ENCODE measurements at regions not wholly inside any gene's neighbourhood (a gene's known extent, or its start where the extent isn't known, plus 50 kb on each side); places are given as distances from the start of the nearest gene placed in this dataset.

DNA sequence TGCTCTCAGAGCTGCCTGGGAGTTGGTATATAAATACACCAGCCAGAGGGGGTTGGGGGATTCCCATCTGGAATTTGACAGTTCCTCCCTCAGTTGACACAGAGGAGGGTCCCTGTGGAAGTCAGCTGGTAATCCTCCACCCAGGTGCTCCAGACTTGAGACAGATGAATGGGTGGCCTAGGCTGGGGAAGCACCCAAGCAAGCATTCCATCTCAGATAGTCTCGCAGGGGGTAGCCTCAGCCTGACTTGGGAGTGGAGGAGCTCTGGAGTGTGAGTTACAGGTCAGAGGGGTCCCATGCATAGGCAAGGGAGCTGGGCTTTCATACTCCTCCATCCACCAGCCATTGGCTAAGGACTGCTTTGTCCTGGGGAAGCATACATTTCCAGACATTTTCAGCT lies 229.3 kb upstream of the BCOR start:
- RAD21 ChIA-PET (ENCODE audit: unreplicated experiment), result no interaction called here
- DNase-seq (ENCODE audit: low read depth, low spot score), result no peak
- in situ Hi-C loops (cut with MboI), result no loop called here
- H3K27me3 ChIP-seq (replicated peaks in 1 of 2; ENCODE audit: control insufficient read depth in 2 of 2, insufficient read depth in 2 of 2, low read length in 1 of 2), result no peaks in the 10 kb centered on the region
- no peaks in the 10 kb centered on the region for H3K4me1 ChIP-seq (ENCODE audit: control insufficient read depth, insufficient read depth, low read length)
- no peak overlapping the region for H3K9ac ChIP-seq (ENCODE audit: control insufficient read depth, insufficient read depth, low read length)
- no peaks in the 10 kb centered on the region for H3K36me3 ChIP-seq (ENCODE audit: control insufficient read depth in 2 of 2, insufficient read depth in 2 of 2, low read length in 1 of 2)
- no peak overlapping the region for H3K4me3 ChIP-seq
- no peaks in the 10 kb centered on the region for H3K79me2 ChIP-seq (ENCODE audit: control insufficient read depth, insufficient read depth, low read length)
- no peak for TF ChIP-seq EZH2 (IDR thresholded peaks at IDR 0.05; ENCODE audit: borderline replicate concordance, control insufficient read depth, low read depth, low read length)
- TF ChIP-seq MEF2B (IDR thresholded peaks at IDR 0.05; ENCODE audit: partially characterized antibody, poor library complexity, severe bottlenecking), result no peak
- TF ChIP-seq NFIC (IDR thresholded peaks at IDR 0.05; ENCODE audit: low read depth, low read length), result no peak
- no peak for TF ChIP-seq MTA2 (IDR thresholded peaks at IDR 0.05; ENCODE audit: low read depth)
- TF ChIP-seq IKZF1 (conservative IDR thresholded peaks at IDR 0.05), result no peak
- no peak for TF ChIP-seq GATAD2B (conservative IDR thresholded peaks at IDR 0.05; ENCODE audit: low read depth)
- no peak for TF ChIP-seq E2F4 (IDR thresholded peaks at IDR 0.05; ENCODE audit: low read depth, low read length)
- TF ChIP-seq, protein P1, sequence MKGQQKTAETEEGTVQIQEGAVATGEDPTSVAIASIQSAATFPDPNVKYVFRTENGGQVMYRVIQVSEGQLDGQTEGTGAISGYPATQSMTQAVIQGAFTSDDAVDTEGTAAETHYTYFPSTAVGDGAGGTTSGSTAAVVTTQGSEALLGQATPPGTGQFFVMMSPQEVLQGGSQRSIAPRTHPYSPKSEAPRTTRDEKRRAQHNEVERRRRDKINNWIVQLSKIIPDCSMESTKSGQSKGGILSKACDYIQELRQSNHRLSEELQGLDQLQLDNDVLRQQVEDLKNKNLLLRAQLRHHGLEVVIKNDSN (IDR thresholded peaks at IDR 0.05; ENCODE audit: borderline replicate concordance, extremely low read length, insufficient read depth, low read depth, low read length), result no peak
- no peak for TF ChIP-seq POLR2AphosphoS5 (IDR thresholded peaks at IDR 0.05; ENCODE audit: low read length)
- TF ChIP-seq, protein P2, sequence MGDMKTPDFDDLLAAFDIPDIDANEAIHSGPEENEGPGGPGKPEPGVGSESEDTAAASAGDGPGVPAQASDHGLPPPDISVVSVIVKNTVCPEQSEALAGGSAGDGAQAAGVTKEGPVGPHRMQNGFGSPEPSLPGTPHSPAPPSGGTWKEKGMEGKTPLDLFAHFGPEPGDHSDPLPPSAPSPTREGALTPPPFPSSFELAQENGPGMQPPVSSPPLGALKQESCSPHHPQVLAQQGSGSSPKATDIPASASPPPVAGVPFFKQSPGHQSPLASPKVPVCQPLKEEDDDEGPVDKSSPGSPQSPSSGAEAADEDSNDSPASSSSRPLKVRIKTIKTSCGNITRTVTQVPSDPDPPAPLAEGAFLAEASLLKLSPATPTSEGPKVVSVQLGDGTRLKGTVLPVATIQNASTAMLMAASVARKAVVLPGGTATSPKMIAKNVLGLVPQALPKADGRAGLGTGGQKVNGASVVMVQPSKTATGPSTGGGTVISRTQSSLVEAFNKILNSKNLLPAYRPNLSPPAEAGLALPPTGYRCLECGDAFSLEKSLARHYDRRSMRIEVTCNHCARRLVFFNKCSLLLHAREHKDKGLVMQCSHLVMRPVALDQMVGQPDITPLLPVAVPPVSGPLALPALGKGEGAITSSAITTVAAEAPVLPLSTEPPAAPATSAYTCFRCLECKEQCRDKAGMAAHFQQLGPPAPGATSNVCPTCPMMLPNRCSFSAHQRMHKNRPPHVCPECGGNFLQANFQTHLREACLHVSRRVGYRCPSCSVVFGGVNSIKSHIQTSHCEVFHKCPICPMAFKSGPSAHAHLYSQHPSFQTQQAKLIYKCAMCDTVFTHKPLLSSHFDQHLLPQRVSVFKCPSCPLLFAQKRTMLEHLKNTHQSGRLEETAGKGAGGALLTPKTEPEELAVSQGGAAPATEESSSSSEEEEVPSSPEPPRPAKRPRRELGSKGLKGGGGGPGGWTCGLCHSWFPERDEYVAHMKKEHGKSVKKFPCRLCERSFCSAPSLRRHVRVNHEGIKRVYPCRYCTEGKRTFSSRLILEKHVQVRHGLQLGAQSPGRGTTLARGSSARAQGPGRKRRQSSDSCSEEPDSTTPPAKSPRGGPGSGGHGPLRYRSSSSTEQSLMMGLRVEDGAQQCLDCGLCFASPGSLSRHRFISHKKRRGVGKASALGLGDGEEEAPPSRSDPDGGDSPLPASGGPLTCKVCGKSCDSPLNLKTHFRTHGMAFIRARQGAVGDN (IDR thresholded peaks at IDR 0.05), result no peak
- TF ChIP-seq TBL1XR1 (IDR thresholded peaks at IDR 0.05; ENCODE audit: low read depth, low read length), result no peak
- TF ChIP-seq NR2C2 (IDR thresholded peaks at IDR 0.05; ENCODE audit: borderline replicate concordance, control insufficient read depth, insufficient read length, low read depth), result no peak
- TF ChIP-seq EED (IDR thresholded peaks at IDR 0.05; ENCODE audit: low read depth), result no peak
- TF ChIP-seq CHD1 (IDR thresholded peaks at IDR 0.05; ENCODE audit: low read depth, low read length), result no peak
- no peak for TF ChIP-seq RBBP5 (conservative IDR thresholded peaks at IDR 0.05)
- no peaks in the 10 kb centered on the region for H4K20me1 ChIP-seq (ENCODE audit: control insufficient read depth, insufficient read depth)
- H2AFZ ChIP-seq (ENCODE audit: control insufficient read depth, low read depth, low read length), result no peak overlapping the region
- no peak overlapping the region for H3K27ac ChIP-seq (ENCODE audit: control insufficient read depth, insufficient read depth)
- H3K4me2 ChIP-seq (ENCODE audit: control insufficient read depth, insufficient read depth), result no peak overlapping the region
- no TSS peak for BruUV-seq (replicated peaks)
- intact Hi-C loops (cut with micrococcal nuclease; ENCODE audit: unreplicated experiment), result no loop called here
- WGBS (ENCODE audit: insufficient coverage, insufficient replicate concordance, low lambda C conversion rate, missing lambda C conversion rate), result 73% methylated on average over 1 of the region's 1 CpG
- FAIRE-seq, result no peak
- CTCF ChIA-PET, result no interaction called here
- SMC1A ChIA-PET (ENCODE audit: uncharacterized antibody, unreplicated experiment), result no interaction called here
- POLR2A ChIA-PET, result no interaction called here
- H3K9me3 ChIP-seq (replicated peaks; ENCODE audit: control insufficient read depth, insufficient read depth, low read length), result no peaks in the 10 kb centered on the region; the same call in 2 of the 3 replicates
- ATAC-seq, result no peak
